H1 (cell line): ENCODE measurements at regions not wholly inside any gene's neighbourhood (a gene's known extent, or its start where the extent isn't known, plus 50 kb on each side); places are given as distances from the start of the nearest gene placed in this dataset.

Experiments used
- CHD1 ChIP-seq: IDR thresholded peaks from 2 replicates; pipeline ENCODE4 v1.6.1; 2012; ENCODE audit warnings: low read depth, low read length, improper control_type of control experiment
- CTBP2 ChIP-seq: IDR thresholded peaks from 2 replicates; pipeline ENCODE4 v1.7.0; 2011; ENCODE audit warnings: borderline replicate concordance, mild to moderate bottlenecking, moderate library complexity, mixed read lengths, low read length; ENCODE audit not compliant: insufficient read depth, insufficient read length
- GTF2F1 ChIP-seq: IDR thresholded peaks from 2 replicates; pipeline ENCODE4 v1.6.1; 2012; ENCODE audit warnings: low read depth, low read length, improper control_type of control experiment, borderline replicate concordance
- JUN ChIP-seq: IDR thresholded peaks from 2 replicates; pipeline ENCODE4 v1.6.1; 2011; ENCODE audit warnings: low read depth, mild to moderate bottlenecking, improper control_type of control experiment, low read length
- KDM5A ChIP-seq: fragments of 200-600 bp; IDR thresholded peaks from 2 replicates; pipeline ENCODE4 v1.7.1; 2012; ENCODE audit warnings: mild to moderate bottlenecking, low read length, inconsistent platforms, mixed read lengths
- NANOG ChIP-seq: IDR thresholded peaks from 2 replicates; pipeline ENCODE4 v1.6.1; 2011; ENCODE audit warnings: low read length, low read depth, mild to moderate bottlenecking, inconsistent platforms; ENCODE audit not compliant: insufficient read depth, poor library complexity, severe bottlenecking
- RNF2 ChIP-seq: fragments of 200-900, 300-1000 bp; sonication (generic); IDR thresholded peaks from 2 replicates; pipeline ENCODE4 v1.7.1; 2016; ENCODE audit warnings: borderline replicate concordance, low read depth, mild to moderate bottlenecking, antibody characterized with exemption, low read length; ENCODE audit not compliant: poor library complexity, severe bottlenecking; ENCODE audit errors: missing control alignments

DNA sequence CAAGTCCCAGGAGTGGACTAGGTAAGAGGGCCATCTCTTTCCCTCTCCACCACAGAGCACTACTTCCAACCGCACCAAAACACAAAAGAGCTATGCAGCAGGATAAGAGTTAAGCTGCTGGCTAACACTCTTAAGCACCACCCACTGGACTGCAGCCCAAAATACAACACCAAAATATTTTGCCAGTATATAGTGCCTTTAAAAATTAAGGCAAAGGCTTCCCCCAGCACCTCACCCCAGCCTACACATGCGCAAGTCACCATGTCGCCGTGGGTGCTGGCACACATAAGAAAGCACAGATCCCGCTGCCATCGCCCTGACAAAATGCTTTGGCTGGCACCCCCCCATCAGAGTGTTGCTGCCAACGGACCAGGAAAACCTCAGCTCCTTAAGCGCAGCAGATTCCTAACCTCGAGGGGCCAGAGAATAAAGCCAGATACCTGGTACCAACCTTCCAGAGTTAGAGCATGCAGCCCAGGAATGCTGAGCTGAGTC lies 608.3 kb downstream of the PCDH17 start (continued):
- no peak for TF ChIP-seq KDM5A
- no peak for TF ChIP-seq CHD1
- no peak for TF ChIP-seq JUN
- TF ChIP-seq RNF2, result no peak
- no peak for TF ChIP-seq GTF2F1
- TF ChIP-seq CTBP2, result no peak
- no peak for TF ChIP-seq NANOG
